Mesenchymal stem cell (in vitro differentiated cells and primary cell): ENCODE measurements at regions not wholly inside any gene's neighbourhood (a gene's known extent, or its start where the extent isn't known, plus 50 kb on each side); places are given as distances from the start of the nearest gene placed in this dataset.

Experiments
- DNase-seq: peaks from one replicate; pipeline ENCODE4 v3.0.0-alpha.2; 2013
- H2AFZ ChIP-seq: one replicate; pipeline ENCODE4 v1.6.1; 2013; ENCODE audit warnings: low read depth, mild to moderate bottlenecking, control low read depth, inconsistent platforms, low read length, moderate library complexity
- H2AK5ac ChIP-seq: 2 replicates; pipeline ENCODE4 v1.6.1; 2013; ENCODE audit warnings: low read length, moderate library complexity, mild to moderate bottlenecking, inconsistent platforms; ENCODE audit not compliant: severe bottlenecking
- H2BK120ac ChIP-seq: one replicate; pipeline ENCODE4 v1.6.1; 2013; ENCODE audit warnings: low read depth, mild to moderate bottlenecking, inconsistent platforms, low read length, moderate library complexity
- H2BK12ac ChIP-seq, 2 experiments: one replicate each; pipeline ENCODE4 v1.6.1; 2013; ENCODE audit warnings: inconsistent platforms in 2 of 2, low read length in 2 of 2, mild to moderate bottlenecking in 2 of 2, moderate library complexity in 2 of 2, control low read depth in 1 of 2
- H2BK15ac ChIP-seq: one replicate; pipeline ENCODE4 v1.6.1; 2013; ENCODE audit warnings: mild to moderate bottlenecking, low read depth, inconsistent platforms; ENCODE audit not compliant: poor library complexity, severe bottlenecking
- H2BK5ac ChIP-seq: 2 replicates; pipeline ENCODE4 v1.6.1; 2013; ENCODE audit warnings: low read depth, mild to moderate bottlenecking, low read length, control low read depth, inconsistent platforms; ENCODE audit not compliant: poor library complexity, severe bottlenecking
- H3K14ac ChIP-seq, 2 experiments: one replicate each; pipeline ENCODE4 v1.6.1; 2013; ENCODE audit warnings: inconsistent platforms in 2 of 2, low read length in 2 of 2, control low read depth in 1 of 2, mild to moderate bottlenecking in 1 of 2, moderate library complexity in 1 of 2
- H3K18ac ChIP-seq, 2 experiments: one replicate each; pipeline ENCODE4 v1.6.1; 2013; ENCODE audit warnings: inconsistent platforms in 2 of 2, low read length in 2 of 2, control low read depth in 1 of 2, low read depth in 1 of 2, mild to moderate bottlenecking in 1 of 2
- H3K23ac ChIP-seq, 2 experiments: one replicate each; pipeline ENCODE4 v1.6.1; 2013; ENCODE audit warnings: inconsistent platforms in 2 of 2, low read length in 2 of 2, mild to moderate bottlenecking in 2 of 2, moderate library complexity in 2 of 2, control low read depth in 1 of 2
- H3K27ac ChIP-seq: 2 replicates; pipeline ENCODE4 v1.5.1; 2013; ENCODE audit warnings: mild to moderate bottlenecking, moderate library complexity, low read length, control low read depth, inconsistent platforms; ENCODE audit not compliant: poor library complexity, severe bottlenecking
- H3K27me3 ChIP-seq, 2 experiments: 2 replicates each; pipeline versions ENCODE4 v1.6.1 to v1.7.0; 2013; ENCODE audit warnings: low read length in 2 of 2, mild to moderate bottlenecking in 2 of 2, moderate library complexity in 2 of 2, control low read depth in 1 of 2, inconsistent platforms in 1 of 2; ENCODE audit not compliant: control insufficient read depth in 1 of 2, insufficient read depth in 1 of 2
- H3K36me3 ChIP-seq, 2 experiments: 2 replicates each; pipeline versions ENCODE4 v1.6.1 to v1.7.0; 2013; ENCODE audit warnings: low read length in 2 of 2, control low read depth in 1 of 2, inconsistent platforms in 1 of 2, low read depth in 1 of 2, mild to moderate bottlenecking in 1 of 2; ENCODE audit not compliant: insufficient read depth in 2 of 2, control insufficient read depth in 1 of 2
- H3K4ac ChIP-seq, 2 experiments: one replicate each; pipeline ENCODE4 v1.6.1; 2013; ENCODE audit warnings: inconsistent platforms in 2 of 2, low read length in 2 of 2, mild to moderate bottlenecking in 2 of 2, moderate library complexity in 2 of 2, control low read depth in 1 of 2, low read depth in 1 of 2
- H3K4me1 ChIP-seq: 2 replicates; pipeline ENCODE4 v1.6.1; 2013; ENCODE audit warnings: low read depth, low read length, control low read depth; ENCODE audit not compliant: control insufficient read depth, insufficient read depth
- H3K4me2 ChIP-seq: 2 replicates; pipeline ENCODE4 v1.6.1; 2013; ENCODE audit warnings: low read length, mild to moderate bottlenecking, inconsistent platforms; ENCODE audit not compliant: poor library complexity, severe bottlenecking
- H3K4me3 ChIP-seq, 2 experiments: 2 replicates each; pipeline versions ENCODE4 v1.5.1 to v1.7.0; 2013; ENCODE audit warnings: low read length in 2 of 2, mild to moderate bottlenecking in 2 of 2, control low read depth in 1 of 2, low read depth in 1 of 2; ENCODE audit not compliant: insufficient read depth in 1 of 2
- H3K79me1 ChIP-seq: replicated peaks from 2 replicates; pipeline ENCODE4 v1.6.1; 2013; ENCODE audit warnings: mild to moderate bottlenecking, control low read depth, low read length, inconsistent platforms; ENCODE audit not compliant: poor library complexity, severe bottlenecking
- H3K9ac ChIP-seq: 2 replicates; pipeline ENCODE4 v1.7.0; 2013; ENCODE audit warnings: mild to moderate bottlenecking, low read length, moderate library complexity
- H3K9me3 ChIP-seq: 2 replicates; pipeline ENCODE4 v1.7.0; 2013; ENCODE audit warnings: mild to moderate bottlenecking, low read length; ENCODE audit not compliant: control insufficient read depth
- H4K8ac ChIP-seq: one replicate; pipeline ENCODE4 v1.6.1; 2013; ENCODE audit warnings: inconsistent platforms, mild to moderate bottlenecking, low read length, moderate library complexity
- H4K91ac ChIP-seq: one replicate; pipeline ENCODE4 v1.6.1; 2013; ENCODE audit warnings: mild to moderate bottlenecking, low read length, inconsistent platforms
- WGBS: methylation state at CpG from one replicate; pipeline ENCODE4 v1.1.7; 2013; ENCODE audit warnings: mixed read lengths; 5-methylcytosine and 5-hydroxymethylcytosine counted together

DNA sequence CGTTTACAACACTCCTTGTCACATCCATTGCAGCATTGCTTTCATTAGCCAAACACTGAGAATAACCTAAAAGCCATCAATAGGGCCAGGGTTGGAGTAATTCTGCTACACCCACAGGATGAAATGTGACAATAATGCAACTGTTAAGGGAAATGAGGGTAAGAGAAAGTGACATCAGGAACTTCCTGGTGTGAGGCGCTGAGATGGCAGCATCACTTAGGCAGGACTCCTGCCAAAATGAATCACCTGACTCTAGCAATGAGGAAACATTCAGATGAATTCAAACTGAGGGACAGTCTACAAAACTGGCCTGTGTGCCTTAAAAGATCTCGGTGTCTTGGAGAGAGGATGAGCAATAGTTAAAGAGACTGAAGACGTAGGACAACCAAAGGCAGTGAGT is 115.6 kb upstream of the AGAP1 start:
- Histone ChIP-seq H3K27me3 (peaks cover 0 to 5% of the 10 kb centered on the region in 2 experiments), H2AFZ (no peak overlapping the region), H3K4ac (no peak overlapping the region), H2BK12ac (no peak overlapping the region), H2AK5ac (no peak overlapping the region), H3K9ac (no peak overlapping the region), H2BK5ac (no peak overlapping the region), H3K14ac (no peak overlapping the region), H4K91ac (no peak overlapping the region), H3K27ac (no peak overlapping the region), H3K4me1 (no peaks in the 10 kb centered on the region), H3K36me3 (no peaks in the 10 kb centered on the region), H3K79me1 (no peaks in the 10 kb centered on the region), H3K18ac (no peak overlapping the region), H3K23ac (no peak overlapping the region), H3K4me3 (no peak overlapping the region), H2BK120ac (no peak overlapping the region), H3K4me2 (no peak overlapping the region), H2BK15ac (no peak overlapping the region), H3K9me3 (no peaks in the 10 kb centered on the region), H4K8ac (no peak overlapping the region)
- 76% methylated on average over 4 of the region's 4 CpGs for WGBS
- no peak for DNase-seq

DNA sequence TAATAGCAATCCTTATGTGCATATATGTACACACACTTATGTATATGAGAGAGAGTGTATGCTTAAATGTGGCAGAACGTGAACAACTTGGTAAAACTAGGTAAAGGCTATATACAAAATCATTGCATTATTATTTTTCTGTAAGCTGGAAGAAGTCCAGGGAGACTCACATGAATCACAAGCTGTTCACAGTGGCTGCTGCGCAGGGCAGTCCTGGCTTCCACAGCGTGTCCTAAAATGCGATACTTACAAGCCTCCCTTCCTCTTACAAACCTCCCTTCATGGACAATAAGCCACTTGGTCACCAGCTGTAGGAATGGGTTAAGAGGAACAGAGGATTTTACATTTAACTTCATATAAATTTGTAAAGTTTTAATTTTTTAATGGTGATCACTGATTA is 114.9 kb upstream of the AGAP1 start:
- no peak overlapping the region for H3K27ac ChIP-seq
- no peak overlapping the region for H2AFZ ChIP-seq
- no peak overlapping the region for H3K9ac ChIP-seq
- no peak overlapping the region for H2BK120ac ChIP-seq
- H3K4me3 ChIP-seq, result no peak overlapping the region
- H3K4me1 ChIP-seq, result no peaks in the 10 kb centered on the region
- no peak overlapping the region for H3K18ac ChIP-seq
- no peak overlapping the region for H3K4ac ChIP-seq
- no peak for DNase-seq
- no peak overlapping the region for H2BK5ac ChIP-seq
- no peak overlapping the region for H2BK15ac ChIP-seq
- H3K27me3 ChIP-seq, result peaks cover 0 to 5% of the 10 kb centered on the region in 2 experiments
- H2BK12ac ChIP-seq, result no peak overlapping the region
- no peaks in the 10 kb centered on the region for H3K36me3 ChIP-seq
- H3K14ac ChIP-seq, result no peak overlapping the region
- H4K8ac ChIP-seq, result no peak overlapping the region
- no peak overlapping the region for H3K23ac ChIP-seq
- no peak overlapping the region for H3K4me2 ChIP-seq
- no peaks in the 10 kb centered on the region for H3K79me1 ChIP-seq
- H2AK5ac ChIP-seq, result no peak overlapping the region
- no peaks in the 10 kb centered on the region for H3K9me3 ChIP-seq
- no CpG with 5 or more reads among the region's 4 CpGs for WGBS
- H4K91ac ChIP-seq, result no peak overlapping the region

- no peak overlapping the region for H2BK120ac ChIP-seq
- H4K91ac ChIP-seq, result no peak overlapping the region
- no peak overlapping the region for H4K8ac ChIP-seq
- H3K4ac ChIP-seq, result no peak overlapping the region
- no peak overlapping the region for H3K4me3 ChIP-seq
- no peaks in the 10 kb centered on the region for H3K9me3 ChIP-seq
- no peak overlapping the region for H3K27ac ChIP-seq
- H2BK5ac ChIP-seq, result no peak overlapping the region
- no peak overlapping the region for H3K9ac ChIP-seq
- no peak overlapping the region for H2BK12ac ChIP-seq
- no peak overlapping the region for H2AK5ac ChIP-seq
- 40% methylated on average over 1 of the region's 2 CpGs for WGBS
- no peak overlapping the region for H2BK15ac ChIP-seq
- H3K36me3 ChIP-seq, result no peaks in the 10 kb centered on the region
- DNase-seq, result no peak
- H3K27me3 ChIP-seq, result no peaks in the 10 kb centered on the region
- H2AFZ ChIP-seq, result no peak overlapping the region
- no peaks in the 10 kb centered on the region for H3K4me1 ChIP-seq
- no peak overlapping the region for H3K18ac ChIP-seq
- H3K79me1 ChIP-seq, result no peaks in the 10 kb centered on the region
- H3K23ac ChIP-seq, result no peak overlapping the region
- no peak overlapping the region for H3K14ac ChIP-seq
- no peak overlapping the region for H3K4me2 ChIP-seq
These were observed 112.5 kb upstream of the AGAP1 start for GRCh38 chr2:235381261-235381912.

- 90% methylated on average over 6 of the region's 6 CpGs for WGBS
- Histone ChIP-seq H2AK5ac (no peak overlapping the region), H3K9me3 (no peaks in the 10 kb centered on the region), H3K14ac (no peak overlapping the region), H3K36me3 (no peaks in the 10 kb centered on the region), H4K91ac (no peak overlapping the region), H3K27ac (no peak overlapping the region), H3K9ac (no peak overlapping the region), H3K27me3 (no peaks in the 10 kb centered on the region), H2BK120ac (no peak overlapping the region), H3K23ac (no peak overlapping the region), H3K4ac (no peak overlapping the region), H3K4me1 (no peaks in the 10 kb centered on the region), H3K4me3 (no peak overlapping the region), H3K18ac (no peak overlapping the region), H2BK12ac (no peak overlapping the region), H2BK15ac (no peak overlapping the region), H2AFZ (no peak overlapping the region), H3K4me2 (no peak overlapping the region), H3K79me1 (no peaks in the 10 kb centered on the region), H2BK5ac (no peak overlapping the region), H4K8ac (no peak overlapping the region)
- DNase-seq, result no peak
These were observed 111.7 kb upstream of the AGAP1 start for GRCh38 chr2:235382179-235382578.
